Suprapubic skin (tissue), 4 donors: ENCODE measurements at regions not wholly inside any gene's neighbourhood (a gene's known extent, or its start where the extent isn't known, plus 50 kb on each side); places are given as distances from the start of the nearest gene placed in this dataset.

Experiments
- DNase-seq, 2 donors: peaks; one replicate each; pipeline ENCODE4 v3.0.0-alpha.2; 2019; ENCODE audit warnings: low spot score in 2 of 2
- H3K27ac ChIP-seq: fragments of 200-600 bp; sonication (generic); one replicate; pipeline ENCODE4 v1.5.1; 2019
- H3K27me3 ChIP-seq: fragments of 200-600 bp; sonication (generic); one replicate; pipeline ENCODE4 v1.5.1; 2019
- H3K36me3 ChIP-seq: fragments of 200-600 bp; sonication (generic); one replicate; pipeline ENCODE4 v1.5.1; 2019
- H3K4me1 ChIP-seq: fragments of 200-600 bp; sonication (generic); one replicate; pipeline ENCODE4 v1.5.1; 2019
- H3K4me3 ChIP-seq: fragments of 200-600 bp; sonication (generic); one replicate; pipeline ENCODE4 v1.5.1; 2019; ENCODE audit warnings: mild to moderate bottlenecking
- H3K9me3 ChIP-seq: fragments of 200-600 bp; sonication (generic); one replicate; pipeline ENCODE4 v1.5.1; 2019
- EP300 ChIP-seq: sonication (generic); formaldehyde crosslinking; IDR thresholded peaks from one replicate; pipeline ENCODE4 v1.6.1; 2017; ENCODE audit warnings: antibody characterized with exemption
- POLR2A ChIP-seq, 2 donors: fragments of 450-650 bp; IDR thresholded peaks; one replicate each; pipeline ENCODE4 v1.6.1; 2017; ENCODE audit warnings: antibody characterized with exemption in 2 of 2, mild to moderate bottlenecking in 2 of 2, moderate library complexity in 2 of 2
- POLR2AphosphoS5 ChIP-seq, 3 donors: sonication (generic); formaldehyde crosslinking; IDR thresholded peaks; one replicate each; pipeline ENCODE4 v1.6.1; 2017; ENCODE audit warnings: antibody characterized with exemption in 3 of 3
- WGBS: methylation state at CpG from one replicate; pipeline ENCODE4 v1.1.5; 2018; 5-methylcytosine and 5-hydroxymethylcytosine counted together
- TF ChIP-seq, protein P1 (sequence below), 2 donors: fragments of 200-600 bp in 1 of 2; fragments of 450-650 bp in 1 of 2; sonication (generic) in 1 of 2; IDR thresholded peaks; one replicate each; pipeline ENCODE4 v1.5.1; 2016 to 2019; ENCODE audit warnings: antibody characterized with exemption in 2 of 2, mild to moderate bottlenecking in 1 of 2, moderate library complexity in 1 of 2

GRCh38 chr12:127143020-127143419 is 1124.0 kb upstream of the TMEM132C start:
- DNase-seq, result no peak
- H3K27ac ChIP-seq, result no peak overlapping the region
- no peaks in the 10 kb centered on the region for H3K9me3 ChIP-seq
- H3K4me3 ChIP-seq, result no peak overlapping the region
- peaks cover 9% of the 10 kb centered on the region for H3K4me1 ChIP-seq
- H3K27me3 ChIP-seq, result no peaks in the 10 kb centered on the region
- no peaks in the 10 kb centered on the region for H3K36me3 ChIP-seq
- 89% methylated on average over 4 of the region's 6 CpGs for WGBS
- no peak for TF ChIP-seq POLR2A (IDR thresholded peaks at IDR 0.05)
- no peak for TF ChIP-seq EP300
- TF ChIP-seq POLR2AphosphoS5 (IDR thresholded peaks at IDR 0.05), result no peak
- TF ChIP-seq, protein P1, sequence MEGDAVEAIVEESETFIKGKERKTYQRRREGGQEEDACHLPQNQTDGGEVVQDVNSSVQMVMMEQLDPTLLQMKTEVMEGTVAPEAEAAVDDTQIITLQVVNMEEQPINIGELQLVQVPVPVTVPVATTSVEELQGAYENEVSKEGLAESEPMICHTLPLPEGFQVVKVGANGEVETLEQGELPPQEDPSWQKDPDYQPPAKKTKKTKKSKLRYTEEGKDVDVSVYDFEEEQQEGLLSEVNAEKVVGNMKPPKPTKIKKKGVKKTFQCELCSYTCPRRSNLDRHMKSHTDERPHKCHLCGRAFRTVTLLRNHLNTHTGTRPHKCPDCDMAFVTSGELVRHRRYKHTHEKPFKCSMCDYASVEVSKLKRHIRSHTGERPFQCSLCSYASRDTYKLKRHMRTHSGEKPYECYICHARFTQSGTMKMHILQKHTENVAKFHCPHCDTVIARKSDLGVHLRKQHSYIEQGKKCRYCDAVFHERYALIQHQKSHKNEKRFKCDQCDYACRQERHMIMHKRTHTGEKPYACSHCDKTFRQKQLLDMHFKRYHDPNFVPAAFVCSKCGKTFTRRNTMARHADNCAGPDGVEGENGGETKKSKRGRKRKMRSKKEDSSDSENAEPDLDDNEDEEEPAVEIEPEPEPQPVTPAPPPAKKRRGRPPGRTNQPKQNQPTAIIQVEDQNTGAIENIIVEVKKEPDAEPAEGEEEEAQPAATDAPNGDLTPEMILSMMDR (IDR thresholded peaks at IDR 0.05), result no peak

DNA sequence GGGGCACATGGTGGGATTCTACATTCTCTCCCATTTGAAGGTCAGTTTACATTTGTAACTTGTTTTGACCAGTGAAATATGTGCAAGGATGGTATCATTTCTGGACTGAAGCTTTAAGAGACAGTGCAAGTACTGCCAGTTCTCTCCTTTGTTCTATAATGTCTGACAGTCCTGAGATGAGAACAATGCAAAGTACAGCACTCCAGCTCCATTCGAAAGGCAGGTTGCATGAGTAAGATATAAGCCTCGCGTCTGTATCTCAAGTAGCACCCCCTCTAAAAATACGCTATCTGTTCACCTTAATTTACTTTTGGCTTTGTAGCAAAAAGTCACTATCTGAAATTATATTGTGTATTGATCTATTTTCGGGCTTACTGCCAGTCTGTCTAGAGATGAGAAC is 1122.2 kb upstream of the TMEM132C start:
- WGBS, result 90% methylated on average over 5 of the region's 5 CpGs
- no peak overlapping the region for H3K4me3 ChIP-seq

DNA sequence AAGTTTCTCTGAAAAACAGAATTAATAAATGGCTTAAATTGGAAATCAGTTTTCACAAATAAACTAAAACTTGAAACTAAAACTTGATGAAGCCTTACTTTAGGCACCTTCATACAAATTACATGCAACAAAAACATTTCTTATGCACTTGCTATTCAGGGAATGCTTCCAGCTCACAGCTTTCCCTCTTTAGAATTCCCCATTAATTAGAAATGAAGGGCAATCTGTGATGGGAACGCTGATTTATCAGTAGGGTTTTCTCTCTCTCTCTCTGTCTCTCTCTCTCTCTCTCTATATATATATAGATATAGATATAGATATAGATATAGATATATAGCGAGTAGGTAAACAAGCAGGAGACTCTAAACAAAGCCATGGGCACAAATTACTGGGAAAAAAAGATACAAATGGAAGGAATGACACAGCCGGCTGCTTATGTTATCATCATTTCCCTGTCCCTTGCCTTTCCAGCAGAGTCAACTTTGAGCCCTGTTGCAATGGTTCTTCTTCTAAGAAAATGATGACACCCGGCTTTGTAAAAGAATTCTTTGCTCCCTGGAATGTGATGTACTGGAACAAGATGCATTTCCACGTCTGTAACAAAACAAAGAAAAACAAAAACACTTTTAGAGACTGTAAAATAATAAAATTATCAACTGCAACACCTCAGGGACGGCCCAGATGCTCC is 1121.6 kb upstream of the TMEM132C start:
- no peak overlapping the region for H3K27ac ChIP-seq
- peaks cover 9% of the 10 kb centered on the region for H3K4me1 ChIP-seq
- H3K27me3 ChIP-seq, result no peaks in the 10 kb centered on the region
- no peaks in the 10 kb centered on the region for H3K9me3 ChIP-seq
- WGBS, result 46% methylated on average over 6 of the region's 6 CpGs
- H3K4me3 ChIP-seq, result peak overlapping the region; percentile 54
- no peak for TF ChIP-seq POLR2A (IDR thresholded peaks at IDR 0.05)
- no peak for TF ChIP-seq EP300
- TF ChIP-seq, protein P1 (IDR thresholded peaks at IDR 0.05), result no peak
- TF ChIP-seq POLR2AphosphoS5 (IDR thresholded peaks at IDR 0.05), result no peak
- no peaks in the 10 kb centered on the region for H3K36me3 ChIP-seq
- DNase-seq, result no peak

More for the DNA sequence above, 1122.2 kb upstream of the TMEM132C start:
- no peak for DNase-seq
- peaks cover 9% of the 10 kb centered on the region for H3K4me1 ChIP-seq
- H3K27ac ChIP-seq, result no peak overlapping the region
- no peaks in the 10 kb centered on the region for H3K36me3 ChIP-seq
- TF ChIP-seq, protein P1 (IDR thresholded peaks at IDR 0.05), result no peak
- TF ChIP-seq POLR2A (IDR thresholded peaks at IDR 0.05) (no peak), EP300 (no peak), POLR2AphosphoS5 (IDR thresholded peaks at IDR 0.05) (no peak)
- no peaks in the 10 kb centered on the region for H3K27me3 ChIP-seq
- no peaks in the 10 kb centered on the region for H3K9me3 ChIP-seq

- peak; percentile 79 to 82 for DNase-seq
- 18% methylated on average over 30 of the region's 85 CpGs for WGBS
- no peaks in the 10 kb centered on the region for H3K36me3 ChIP-seq
- H3K4me3 ChIP-seq, result peak overlapping the region; percentile 54
- H3K27me3 ChIP-seq, result no peaks in the 10 kb centered on the region
- no peak overlapping the region for H3K27ac ChIP-seq
- H3K4me1 ChIP-seq, result peaks cover 9% of the 10 kb centered on the region
- no peaks in the 10 kb centered on the region for H3K9me3 ChIP-seq
- TF ChIP-seq POLR2A (IDR thresholded peaks at IDR 0.05), result no peak
- TF ChIP-seq EP300, result no peak
Observed at GRCh38 chr12:127145929-127146789, 1120.8 kb upstream of the TMEM132C start.

DNA sequence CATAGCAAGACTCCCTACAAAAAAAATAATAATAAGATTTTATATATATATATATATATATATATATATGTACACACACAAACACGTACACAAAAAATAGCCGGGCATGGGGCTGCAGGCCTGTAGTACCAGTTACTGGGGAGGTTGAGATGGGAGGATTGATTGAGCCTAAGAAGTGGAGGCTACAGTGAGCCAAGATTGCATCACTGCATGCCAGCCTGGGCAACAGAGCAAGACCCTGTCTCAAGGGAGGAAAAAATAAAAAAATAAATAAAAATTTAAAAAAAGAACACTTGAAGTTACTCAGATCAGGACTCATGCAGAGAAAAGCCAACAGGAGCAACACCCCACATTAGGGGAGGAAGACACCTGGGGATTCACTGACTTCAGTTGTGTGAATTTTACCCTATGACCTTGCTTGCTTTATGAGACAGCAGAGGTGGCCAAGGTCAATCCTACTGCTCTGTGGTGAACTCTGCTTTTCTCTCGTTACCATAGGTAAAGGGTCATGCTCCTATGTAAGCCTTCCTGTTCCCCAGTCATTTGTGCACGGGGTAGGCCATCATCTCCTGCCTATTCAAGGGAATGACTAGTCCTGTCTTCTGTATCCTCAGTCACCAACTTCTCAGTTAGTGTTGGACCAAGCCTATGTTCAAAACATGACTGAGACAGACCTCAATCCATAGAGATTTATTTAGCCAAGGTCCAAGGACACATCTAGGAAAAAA is 1119.8 kb upstream of the TMEM132C start:
- H3K36me3 ChIP-seq, result no peaks in the 10 kb centered on the region
- H3K27me3 ChIP-seq, result no peaks in the 10 kb centered on the region
- H3K4me1 ChIP-seq, result peaks cover 9% of the 10 kb centered on the region
- H3K4me3 ChIP-seq, result no peak overlapping the region
- no peak overlapping the region for H3K27ac ChIP-seq
- DNase-seq, result no peak
- no peaks in the 10 kb centered on the region for H3K9me3 ChIP-seq
- no peak for TF ChIP-seq POLR2AphosphoS5 (IDR thresholded peaks at IDR 0.05)
- 60% methylated on average over 4 of the region's 4 CpGs for WGBS

- Histone ChIP-seq H3K4me1 (peaks cover 9% of the 10 kb centered on the region), H3K27ac (no peak overlapping the region), H3K27me3 (no peaks in the 10 kb centered on the region), H3K4me3 (no peak overlapping the region), H3K9me3 (no peaks in the 10 kb centered on the region), H3K36me3 (no peaks in the 10 kb centered on the region)
- 69% methylated on average over 4 of the region's 4 CpGs for WGBS
- TF ChIP-seq POLR2A (IDR thresholded peaks at IDR 0.05), result no peak
- TF ChIP-seq POLR2AphosphoS5 (IDR thresholded peaks at IDR 0.05), result no peak
- TF ChIP-seq EP300, result no peak
- TF ChIP-seq, protein P1 (IDR thresholded peaks at IDR 0.05), result no peak
- DNase-seq, result no peak
Observed at GRCh38 chr12:127147724-127148123, 1119.2 kb upstream of the TMEM132C start.
